H9 (cell line): ENCODE measurements at regions not wholly inside any gene's neighbourhood (a gene's known extent, or its start where the extent isn't known, plus 50 kb on each side); places are given as distances from the start of the nearest gene placed in this dataset.

ENCODE experiments used
- DNase-seq: peaks from one replicate; pipeline ENCODE4 v3.0.0-alpha.2; 2017
- H2AFZ ChIP-seq: one replicate; pipeline ENCODE4 v1.6.1; 2013; ENCODE audit warnings: mild to moderate bottlenecking, low read length, control low read depth, moderate library complexity
- H2AK5ac ChIP-seq: 2 replicates; pipeline ENCODE4 v1.6.1; 2013; ENCODE audit warnings: low read length, control low read depth, mixed read lengths; ENCODE audit not compliant: insufficient read length
- H2BK120ac ChIP-seq: one replicate; pipeline ENCODE4 v1.6.1; 2013; ENCODE audit warnings: low read depth, mild to moderate bottlenecking, low read length, control low read depth, inconsistent platforms; ENCODE audit not compliant: poor library complexity, severe bottlenecking
- H2BK12ac ChIP-seq: 2 replicates; pipeline ENCODE4 v1.6.1; 2013; ENCODE audit warnings: low read length, control low read depth, mixed read lengths, low read depth; ENCODE audit not compliant: insufficient read length
- H2BK15ac ChIP-seq: 2 replicates; pipeline ENCODE4 v1.6.1; 2013; ENCODE audit warnings: low read depth, low read length, control low read depth
- H2BK20ac ChIP-seq: one replicate; pipeline ENCODE4 v1.6.1; 2013; ENCODE audit warnings: low read depth, mild to moderate bottlenecking, low read length, control low read depth, inconsistent platforms; ENCODE audit not compliant: poor library complexity, severe bottlenecking
- H2BK5ac ChIP-seq: 2 replicates; pipeline ENCODE4 v1.6.1; 2013; ENCODE audit warnings: low read length, control low read depth, mixed read lengths; ENCODE audit not compliant: insufficient read length
- H3K14ac ChIP-seq: 2 replicates; pipeline ENCODE4 v1.6.1; 2013; ENCODE audit warnings: low read length, control low read depth; ENCODE audit not compliant: insufficient read depth
- H3K18ac ChIP-seq: 2 replicates; pipeline ENCODE4 v1.6.1; 2013; ENCODE audit warnings: low read depth, mild to moderate bottlenecking, mixed read lengths, low read length, control low read depth; ENCODE audit not compliant: insufficient read length
- H3K23ac ChIP-seq: 2 replicates; pipeline ENCODE4 v1.6.1; 2013; ENCODE audit warnings: low read length, control low read depth, mixed read lengths, low read depth; ENCODE audit not compliant: insufficient read length
- H3K23me2 ChIP-seq: 2 replicates; pipeline ENCODE4 v1.6.1; 2013; ENCODE audit warnings: low read depth, mild to moderate bottlenecking, mixed read lengths, low read length, control low read depth; ENCODE audit not compliant: insufficient read length, poor library complexity, severe bottlenecking
- H3K27ac ChIP-seq: 2 replicates; pipeline ENCODE4 v1.5.1; 2013; ENCODE audit warnings: low read length, control low read depth, mixed read lengths, low read depth; ENCODE audit not compliant: insufficient read length
- H3K27me3 ChIP-seq: 2 replicates; pipeline ENCODE4 v1.6.1; 2013; ENCODE audit warnings: low read length, control low read depth, inconsistent platforms; ENCODE audit not compliant: insufficient read depth
- H3K4ac ChIP-seq: 2 replicates; pipeline ENCODE4 v1.6.1; 2013; ENCODE audit warnings: low read depth, mild to moderate bottlenecking, control low read depth, inconsistent platforms, low read length, moderate library complexity
- H3K4me1 ChIP-seq: 2 replicates; pipeline ENCODE4 v1.6.1; 2013; ENCODE audit warnings: low read length, control low read depth, inconsistent platforms; ENCODE audit not compliant: insufficient read depth
- H3K4me2 ChIP-seq: 2 replicates; pipeline ENCODE4 v1.6.1; 2013; ENCODE audit warnings: low read length, control low read depth, mixed read lengths; ENCODE audit not compliant: insufficient read length, insufficient read depth
- H3K56ac ChIP-seq: 2 replicates; pipeline ENCODE4 v1.6.1; 2013; ENCODE audit warnings: low read depth, mild to moderate bottlenecking, mixed read lengths, low read length, control low read depth; ENCODE audit not compliant: insufficient read length
- H3K79me1 ChIP-seq: 2 replicates; pipeline ENCODE4 v1.6.1; 2013; ENCODE audit warnings: low read depth, mild to moderate bottlenecking, moderate library complexity, low read length, control low read depth, inconsistent platforms; ENCODE audit not compliant: insufficient read depth, poor library complexity, severe bottlenecking
- H3K79me2 ChIP-seq: 2 replicates; pipeline ENCODE4 v1.6.1; 2013; ENCODE audit warnings: low read length, control low read depth, inconsistent platforms; ENCODE audit not compliant: insufficient read depth
- H3K9ac ChIP-seq: 2 replicates; pipeline ENCODE4 v1.6.1; 2013; ENCODE audit warnings: low read length, control low read depth, mixed read lengths; ENCODE audit not compliant: insufficient read length; ENCODE audit errors: extremely low read depth
- H3K9me3 ChIP-seq: one replicate; pipeline ENCODE4 v1.6.1; 2013; ENCODE audit warnings: low read depth, low read length, inconsistent platforms; ENCODE audit not compliant: control insufficient read depth
- H3T11ph ChIP-seq: one replicate; pipeline ENCODE4 v1.6.1; 2013; ENCODE audit warnings: mild to moderate bottlenecking, low read length, control low read depth, inconsistent platforms
- H4K20me1 ChIP-seq: one replicate; pipeline ENCODE4 v1.6.1; 2013; ENCODE audit not compliant: control insufficient read depth, insufficient read length, insufficient read depth
- H4K5ac ChIP-seq: 2 replicates; pipeline ENCODE4 v1.6.1; 2013; ENCODE audit warnings: low read depth, mild to moderate bottlenecking, mixed read lengths, low read length, control low read depth; ENCODE audit not compliant: insufficient read length
- H4K8ac ChIP-seq: replicated peaks from 2 replicates; pipeline ENCODE4 v1.6.1; 2013; ENCODE audit warnings: low read length, control low read depth, mixed read lengths, low read depth; ENCODE audit not compliant: insufficient read length
- H4K91ac ChIP-seq: 2 replicates; pipeline ENCODE4 v1.6.1; 2013; ENCODE audit warnings: low read depth, mild to moderate bottlenecking, moderate library complexity, mixed read lengths, low read length, control low read depth; ENCODE audit not compliant: insufficient read length
- H3K27ac Mint-ChIP-seq, 3 experiments: 2 replicates in 2 of 3; 3 replicates in 1 of 3; pipeline ENCODE4 v1.8.0; 2020 to 2021; ENCODE audit warnings: mixed read lengths in 3 of 3, mild to moderate bottlenecking in 1 of 3, moderate library complexity in 1 of 3
- H3K27me3 Mint-ChIP-seq: 2 replicates; pipeline ENCODE4 v1.8.0; 2021; ENCODE audit warnings: low read depth, mild to moderate bottlenecking, moderate library complexity, mixed read lengths
- H3K36me3 Mint-ChIP-seq, 3 experiments: 2 replicates in 2 of 3; 3 replicates in 1 of 3; pipeline ENCODE4 v1.8.0; 2020 to 2021; ENCODE audit warnings: low read depth in 3 of 3, mixed read lengths in 3 of 3; ENCODE audit not compliant: insufficient read depth in 1 of 3
- H3K4me1 Mint-ChIP-seq, 2 experiments: 2 replicates each; pipeline ENCODE4 v1.8.0; 2020; ENCODE audit warnings: mixed read lengths in 2 of 2
- H3K4me3 Mint-ChIP-seq, 2 experiments: 2 replicates in 1 of 2; 3 replicates in 1 of 2; pipeline ENCODE4 v1.8.0; 2020 to 2021; ENCODE audit warnings: mild to moderate bottlenecking in 2 of 2, mixed read lengths in 2 of 2, moderate library complexity in 1 of 2
- H3K9me3 Mint-ChIP-seq, 2 experiments: 2 replicates in 1 of 2; 3 replicates in 1 of 2; pipeline ENCODE4 v1.8.0; 2020; ENCODE audit warnings: mild to moderate bottlenecking in 2 of 2, mixed read lengths in 2 of 2, moderate library complexity in 1 of 2
- WGBS: extraction: QIAGEN DNeasy Blood & Tissue Kit; methylation state at CpG from one replicate; pipeline ENCODE4 v1.1.7; 2013; ENCODE audit warnings: missing lambda C conversion rate, low lambda C conversion rate, mixed read lengths; ENCODE audit not compliant: insufficient read length; ENCODE audit errors: extremely low coverage; 5-methylcytosine and 5-hydroxymethylcytosine counted together
- TF ChIP-seq, protein P1 (sequence below): fragments of 200-600 bp; sonication (generic); conservative IDR thresholded peaks from 3 replicates; pipeline ENCODE4 v1.8.0; 2021; ENCODE audit warnings: antibody characterized with exemption, mild to moderate bottlenecking

DNA sequence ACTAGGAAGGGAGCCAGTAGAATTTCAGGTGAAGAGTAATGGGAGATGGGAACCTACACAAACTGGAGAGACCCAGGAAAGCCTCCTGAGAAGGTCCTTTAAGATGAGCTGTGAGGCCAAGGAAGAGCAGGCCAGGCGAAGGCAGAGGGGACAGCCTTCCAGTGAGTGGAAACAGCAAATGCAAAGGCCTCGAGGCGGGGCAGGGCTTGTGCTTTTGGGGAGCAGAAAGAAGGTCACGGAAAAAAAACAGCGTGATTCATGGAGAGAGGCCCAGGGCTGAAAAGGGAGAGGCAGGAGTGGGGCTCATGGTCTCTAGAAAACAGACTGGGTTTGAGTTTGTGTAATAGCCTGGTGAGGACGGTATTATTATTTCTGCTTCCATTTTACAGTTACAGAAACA lies 386.5 kb upstream of the ASIC2 start:
- H4K20me1 ChIP-seq = no peaks in the 10 kb centered on the region
- WGBS = no CpG with 5 or more reads among the region's 6 CpGs

More for the DNA sequence above, 386.5 kb upstream of the ASIC2 start:
- Histone ChIP-seq H3K23ac (no peak overlapping the region), H3K4ac (no peak overlapping the region), H4K91ac (no peak overlapping the region), H2BK5ac (no peak overlapping the region), H3K14ac (no peak overlapping the region; the same call in 1 of the 2 replicates), H2BK20ac (no peak overlapping the region), H4K5ac (no peak overlapping the region), H3K9me3 (no peaks in the 10 kb centered on the region), H3K56ac (no peak overlapping the region), H3K79me1 (no peaks in the 10 kb centered on the region), H3T11ph (no peak overlapping the region), H3K27ac (no peak overlapping the region), H2BK120ac (no peak overlapping the region), H2BK15ac (no peak overlapping the region), H3K79me2 (no peaks in the 10 kb centered on the region), H2AFZ (no peak overlapping the region), H3K18ac (no peak overlapping the region), H3K23me2 (no peaks in the 10 kb centered on the region), H3K27me3 (no peaks in the 10 kb centered on the region), H2BK12ac (no peak overlapping the region), H2AK5ac (no peak overlapping the region), H4K8ac (no peak overlapping the region), H3K9ac (no peak overlapping the region), H3K4me1 (no peaks in the 10 kb centered on the region), H3K4me2 (no peak overlapping the region)
- Mint-ChIP-seq H3K9me3 (no peaks in the 10 kb centered on the region; a peak in 1 of 5 replicates), H3K27ac (no peak overlapping the region), H3K27me3 (no peaks in the 10 kb centered on the region), H3K36me3 (no peaks in the 10 kb centered on the region), H3K4me1 (no peaks in the 10 kb centered on the region), H3K4me3 (no peak overlapping the region)
- no peak for DNase-seq
- TF ChIP-seq, protein P1, sequence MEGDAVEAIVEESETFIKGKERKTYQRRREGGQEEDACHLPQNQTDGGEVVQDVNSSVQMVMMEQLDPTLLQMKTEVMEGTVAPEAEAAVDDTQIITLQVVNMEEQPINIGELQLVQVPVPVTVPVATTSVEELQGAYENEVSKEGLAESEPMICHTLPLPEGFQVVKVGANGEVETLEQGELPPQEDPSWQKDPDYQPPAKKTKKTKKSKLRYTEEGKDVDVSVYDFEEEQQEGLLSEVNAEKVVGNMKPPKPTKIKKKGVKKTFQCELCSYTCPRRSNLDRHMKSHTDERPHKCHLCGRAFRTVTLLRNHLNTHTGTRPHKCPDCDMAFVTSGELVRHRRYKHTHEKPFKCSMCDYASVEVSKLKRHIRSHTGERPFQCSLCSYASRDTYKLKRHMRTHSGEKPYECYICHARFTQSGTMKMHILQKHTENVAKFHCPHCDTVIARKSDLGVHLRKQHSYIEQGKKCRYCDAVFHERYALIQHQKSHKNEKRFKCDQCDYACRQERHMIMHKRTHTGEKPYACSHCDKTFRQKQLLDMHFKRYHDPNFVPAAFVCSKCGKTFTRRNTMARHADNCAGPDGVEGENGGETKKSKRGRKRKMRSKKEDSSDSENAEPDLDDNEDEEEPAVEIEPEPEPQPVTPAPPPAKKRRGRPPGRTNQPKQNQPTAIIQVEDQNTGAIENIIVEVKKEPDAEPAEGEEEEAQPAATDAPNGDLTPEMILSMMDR = no peak
